ENCODE measurements at regions not wholly inside any gene's neighbourhood (a gene's known extent, or its start where the extent isn't known, plus 50 kb on each side); places are given as distances from the start of the nearest gene placed in this dataset.
A peak's percentile ranks its signal among the peaks of the same experiment; 100 is the strongest.
"Not testable (repeated sequence)": the region's sequence is repeated elsewhere in the genome, so short reads cannot be mapped to it uniquely, and the experiment has no call there.

GRCh38 chr5:122668552-122668951 is 106.3 kb upstream of the SNX2 start:
- peaks cover 16% of the 10 kb centered on the region for H3K4me1 ChIP-seq (ENCODE audit: low read depth)
- no peaks in the 10 kb centered on the region for H3K27me3 ChIP-seq
- no peak overlapping the region for H3K27ac ChIP-seq
- no peak overlapping the region for H3K4me3 ChIP-seq
- TF ChIP-seq, protein P1, sequence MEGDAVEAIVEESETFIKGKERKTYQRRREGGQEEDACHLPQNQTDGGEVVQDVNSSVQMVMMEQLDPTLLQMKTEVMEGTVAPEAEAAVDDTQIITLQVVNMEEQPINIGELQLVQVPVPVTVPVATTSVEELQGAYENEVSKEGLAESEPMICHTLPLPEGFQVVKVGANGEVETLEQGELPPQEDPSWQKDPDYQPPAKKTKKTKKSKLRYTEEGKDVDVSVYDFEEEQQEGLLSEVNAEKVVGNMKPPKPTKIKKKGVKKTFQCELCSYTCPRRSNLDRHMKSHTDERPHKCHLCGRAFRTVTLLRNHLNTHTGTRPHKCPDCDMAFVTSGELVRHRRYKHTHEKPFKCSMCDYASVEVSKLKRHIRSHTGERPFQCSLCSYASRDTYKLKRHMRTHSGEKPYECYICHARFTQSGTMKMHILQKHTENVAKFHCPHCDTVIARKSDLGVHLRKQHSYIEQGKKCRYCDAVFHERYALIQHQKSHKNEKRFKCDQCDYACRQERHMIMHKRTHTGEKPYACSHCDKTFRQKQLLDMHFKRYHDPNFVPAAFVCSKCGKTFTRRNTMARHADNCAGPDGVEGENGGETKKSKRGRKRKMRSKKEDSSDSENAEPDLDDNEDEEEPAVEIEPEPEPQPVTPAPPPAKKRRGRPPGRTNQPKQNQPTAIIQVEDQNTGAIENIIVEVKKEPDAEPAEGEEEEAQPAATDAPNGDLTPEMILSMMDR (IDR thresholded peaks at IDR 0.05; ENCODE audit: low read depth, low read length): no peak
- DNase-seq (ENCODE audit: low read depth in 1 of 2, low spot score in 1 of 2): no peak
- no peaks in the 10 kb centered on the region for H3K9me3 ChIP-seq (ENCODE audit: low read depth)
- H3K36me3 ChIP-seq: no peaks in the 10 kb centered on the region

- not testable (repeated sequence) for DNase-seq (ENCODE audit: low read depth in 1 of 2, low spot score in 1 of 2); H3K4me3 ChIP-seq; H3K9me3 ChIP-seq (ENCODE audit: low read depth); H3K36me3 ChIP-seq; H3K27ac ChIP-seq; H3K27me3 ChIP-seq
- peaks cover 16% of the 10 kb centered on the region for H3K4me1 ChIP-seq (ENCODE audit: low read depth)
Measured at GRCh38 chr5:122669709-122670108, 105.2 kb upstream of the SNX2 start.

- Histone ChIP-seq H3K36me3 (no peaks in the 10 kb centered on the region), H3K4me1 (ENCODE audit: low read depth) (peaks cover 16% of the 10 kb centered on the region), H3K27me3 (no peaks in the 10 kb centered on the region), H3K27ac (no peak overlapping the region), H3K4me3 (no peak overlapping the region), H3K9me3 (ENCODE audit: low read depth) (no peaks in the 10 kb centered on the region)
- peak in 1 of 2 donors; percentile 80 for DNase-seq (ENCODE audit: low read depth in 1 of 2, low spot score in 1 of 2)
- TF ChIP-seq, protein P1 (IDR thresholded peaks at IDR 0.05; ENCODE audit: low read depth, low read length): no peak
Measured at GRCh38 chr5:122673343-122673742, 101.5 kb upstream of the SNX2 start.

DNA sequence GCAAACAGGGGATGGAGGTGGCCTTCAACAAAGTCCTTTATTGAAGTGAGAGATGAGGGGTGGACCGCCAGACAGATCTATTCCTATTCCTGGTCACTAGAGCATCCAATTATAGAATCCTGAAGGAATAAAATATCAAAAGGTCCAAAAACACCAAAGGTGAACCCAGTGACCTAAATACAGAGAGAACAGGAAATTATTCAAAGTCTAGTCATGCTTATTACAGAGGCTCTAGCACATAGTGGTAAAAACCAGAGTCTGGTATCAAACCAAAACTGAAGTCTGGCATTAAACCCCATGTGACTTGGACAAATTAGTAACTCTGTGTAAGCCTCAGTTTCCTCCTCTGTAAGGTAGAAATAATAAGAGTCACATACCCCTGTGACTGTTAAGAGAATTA is 100.5 kb upstream of the SNX2 start:
- DNase-seq (ENCODE audit: low read depth in 1 of 2, low spot score in 1 of 2): no peak
- TF ChIP-seq, protein P1 (IDR thresholded peaks at IDR 0.05; ENCODE audit: low read depth, low read length): no peak
- H3K9me3 ChIP-seq (ENCODE audit: low read depth): no peaks in the 10 kb centered on the region
- no peaks in the 10 kb centered on the region for H3K36me3 ChIP-seq
- no peak overlapping the region for H3K27ac ChIP-seq
- H3K27me3 ChIP-seq: no peaks in the 10 kb centered on the region
- peaks cover 16% of the 10 kb centered on the region for H3K4me1 ChIP-seq (ENCODE audit: low read depth)
- no peak overlapping the region for H3K4me3 ChIP-seq

DNA sequence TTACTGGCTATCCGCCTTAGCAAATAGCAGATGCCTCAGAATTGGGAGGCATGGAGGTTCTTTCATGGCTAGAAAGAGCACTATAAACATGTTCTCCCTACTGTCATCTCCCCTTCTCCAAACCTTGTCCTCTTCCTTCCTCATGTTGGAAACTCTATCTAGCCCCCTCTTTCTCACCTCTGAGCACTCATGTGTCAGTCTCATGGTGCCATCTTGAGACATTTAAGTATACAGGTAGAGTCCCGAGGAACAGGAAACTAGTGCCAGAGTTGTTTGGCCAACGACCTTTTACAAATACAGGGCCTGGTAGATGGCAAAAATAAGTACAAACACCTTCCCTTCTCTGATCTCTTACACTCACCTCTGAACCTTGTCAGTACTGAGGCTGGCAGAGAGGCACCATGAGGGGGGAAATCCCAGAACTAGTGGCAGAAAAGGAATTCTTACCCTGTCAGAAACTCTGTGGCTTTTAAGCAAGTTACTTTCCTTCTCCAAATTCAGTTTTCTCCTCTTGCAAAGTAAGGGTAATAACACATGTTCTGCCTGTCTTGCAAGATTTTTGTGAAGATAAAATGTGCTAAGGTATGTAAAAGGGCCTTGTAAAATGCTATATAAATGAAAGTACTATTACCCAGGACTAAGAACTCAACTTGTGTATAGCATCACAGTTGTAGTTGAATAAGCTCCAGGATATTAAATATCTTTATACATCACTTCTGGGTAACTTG is 94.1 kb upstream of the SNX2 start:
- Histone ChIP-seq H3K4me3 (no peak overlapping the region), H3K9me3 (ENCODE audit: low read depth) (no peaks in the 10 kb centered on the region), H3K27me3 (no peaks in the 10 kb centered on the region), H3K36me3 (no peaks in the 10 kb centered on the region), H3K27ac (no peak overlapping the region), H3K4me1 (ENCODE audit: low read depth) (no peaks in the 10 kb centered on the region)
- TF ChIP-seq, protein P1 (IDR thresholded peaks at IDR 0.05; ENCODE audit: low read depth, low read length): no peak
- no peak for DNase-seq (ENCODE audit: low read depth in 1 of 2, low spot score in 1 of 2)

GRCh38 chr5:122683631-122684030 is 91.2 kb upstream of the SNX2 start:
- Histone ChIP-seq H3K36me3 (no peaks in the 10 kb centered on the region), H3K9me3 (ENCODE audit: low read depth) (no peaks in the 10 kb centered on the region), H3K4me1 (ENCODE audit: low read depth) (no peaks in the 10 kb centered on the region), H3K27ac (no peak overlapping the region), H3K4me3 (no peak overlapping the region), H3K27me3 (no peaks in the 10 kb centered on the region)
- TF ChIP-seq, protein P1 (IDR thresholded peaks at IDR 0.05; ENCODE audit: low read depth, low read length): no peak
- no peak for DNase-seq (ENCODE audit: low read depth in 1 of 2, low spot score in 1 of 2)

Measured in cardiac muscle cell (in vitro differentiated cells and primary cell).